Adrenal gland (tissue), 9 donors: ENCODE measurements at regions not wholly inside any gene's neighbourhood (a gene's known extent, or its start where the extent isn't known, plus 50 kb on each side); places are given as distances from the start of the nearest gene placed in this dataset.

Experiments used
- DNase-seq, 7 donors: peaks; one replicate each; pipeline ENCODE4 v3.0.0-alpha.2; 2019 to 2020
- H3K27ac ChIP-seq, 5 donors: fragments of 200-600 bp; sonication (generic) in 4 of 5; 1 replicate in 3 of 5; 2 replicates in 2 of 5; pipeline versions ENCODE4 v1.5.1 to v1.8.0; 2016 to 2020; ENCODE audit warnings: mild to moderate bottlenecking in 1 of 5
- H3K27me3 ChIP-seq: fragments of 200-600 bp; 2 replicates; pipeline ENCODE4 v1.8.0; 2021
- H3K36me3 ChIP-seq, 2 donors: fragments of 200-600 bp; replicated peaks in 1 of 2; 1 replicate in 1 of 2; 2 replicates in 1 of 2; pipeline versions ENCODE4 v1.5.1 to v1.8.0; 2018 to 2022
- H3K4me1 ChIP-seq, 2 donors: fragments of 200-600 bp; replicated peaks in 1 of 2; 1 replicate in 1 of 2; 2 replicates in 1 of 2; pipeline versions ENCODE4 v1.5.1 to v1.8.0; 2018 to 2021
- H3K4me3 ChIP-seq, 4 donors: fragments of 200-600 bp; sonication (generic) in 3 of 4; one replicate each; pipeline ENCODE4 v1.5.1; 2016 to 2018
- H3K9me3 ChIP-seq, 3 donors: fragments of 200-600 bp; sonication (generic) in 1 of 3; replicated peaks in 1 of 3; 1 replicate in 2 of 3; 2 replicates in 1 of 3; pipeline versions ENCODE4 v1.5.1 to v1.8.0; 2016 to 2021
- POLR2A ChIP-seq, 2 donors: fragments of 450-650 bp; IDR thresholded peaks; one replicate each; pipeline ENCODE4 v1.6.1; 2017; ENCODE audit warnings: antibody characterized with exemption in 2 of 2, mild to moderate bottlenecking in 2 of 2, moderate library complexity in 1 of 2
- WGBS, 4 donors: extraction: QIAGEN DNeasy Blood & Tissue Kit in 2 of 4; methylation state at CpG; one replicate each; pipeline versions ENCODE4 v1.1.5 to v1.1.7; 2013 to 2017; 5-methylcytosine and 5-hydroxymethylcytosine counted together
- intact Hi-C, 2 donors: fragments of 100-400 bp; cut with DNase I; formaldehyde crosslinking; loops; one replicate each; pipeline versions ENCODE4 v1.14.1 to v1.15.0; 2022 to 2023
- TF ChIP-seq, protein P1 (sequence below), 6 experiments: fragments of 450-650 bp in 4 of 6; fragments of 200-600 bp in 2 of 6; sonication (generic) in 1 of 6; IDR thresholded peaks; 1 replicate in 5 of 6; 2 replicates in 1 of 6; pipeline versions ENCODE4 v1.5.1 to v1.8.0; 2016 to 2021; ENCODE audit warnings: antibody characterized with exemption in 6 of 6, mild to moderate bottlenecking in 2 of 6, moderate library complexity in 1 of 6
- donor health status: healthy with polysubstance abuse.
- donor health status: Bipolar disorder and iron deficiency.
- donor health status: DM: yes; HTN: yes; CAD: no.
- donor health status: DM: no; HTN: no; CAD: no.
- donor health status: DM: no; HTN: no; CAD: no.

DNA sequence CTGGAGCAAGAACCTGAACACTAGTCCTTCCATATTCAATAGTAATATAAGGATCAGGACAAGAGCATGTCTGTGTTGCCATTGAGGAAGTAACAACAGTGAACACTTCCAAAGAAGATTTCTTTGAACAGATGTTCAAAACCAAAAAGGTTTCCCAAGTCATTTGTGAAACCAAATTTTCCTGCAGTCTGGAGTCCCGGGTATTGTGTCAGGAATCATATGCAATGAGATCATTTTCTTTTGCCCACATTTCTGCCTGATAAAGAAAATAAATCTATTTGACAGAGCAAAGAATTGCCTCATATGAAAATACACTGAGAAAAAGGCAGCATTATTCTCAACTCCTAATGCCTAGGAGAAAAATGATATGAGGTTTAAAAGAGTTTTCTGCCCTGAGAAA lies 151.7 kb downstream of the SNX18 start:
- Histone ChIP-seq H3K9me3 (no peaks in the 10 kb centered on the region), H3K4me3 (no peak overlapping the region), H3K27me3 (no peaks in the 10 kb centered on the region), H3K27ac (no peak overlapping the region), H3K4me1 (peaks cover 0 to 12% of the 10 kb centered on the region in 2 donors), H3K36me3 (no peaks in the 10 kb centered on the region)
- DNase-seq = no peak
- intact Hi-C loops = loop anchor here in 1 of 2 donors (10.0 kb wide), 1 partner anchor 154 kb away; the partner anchor contains the start of gene SNX18
- 19 to 28% (median 24%) methylated on average over 1 of the region's 1 CpG for WGBS, 4 donors
- TF ChIP-seq, protein P1, sequence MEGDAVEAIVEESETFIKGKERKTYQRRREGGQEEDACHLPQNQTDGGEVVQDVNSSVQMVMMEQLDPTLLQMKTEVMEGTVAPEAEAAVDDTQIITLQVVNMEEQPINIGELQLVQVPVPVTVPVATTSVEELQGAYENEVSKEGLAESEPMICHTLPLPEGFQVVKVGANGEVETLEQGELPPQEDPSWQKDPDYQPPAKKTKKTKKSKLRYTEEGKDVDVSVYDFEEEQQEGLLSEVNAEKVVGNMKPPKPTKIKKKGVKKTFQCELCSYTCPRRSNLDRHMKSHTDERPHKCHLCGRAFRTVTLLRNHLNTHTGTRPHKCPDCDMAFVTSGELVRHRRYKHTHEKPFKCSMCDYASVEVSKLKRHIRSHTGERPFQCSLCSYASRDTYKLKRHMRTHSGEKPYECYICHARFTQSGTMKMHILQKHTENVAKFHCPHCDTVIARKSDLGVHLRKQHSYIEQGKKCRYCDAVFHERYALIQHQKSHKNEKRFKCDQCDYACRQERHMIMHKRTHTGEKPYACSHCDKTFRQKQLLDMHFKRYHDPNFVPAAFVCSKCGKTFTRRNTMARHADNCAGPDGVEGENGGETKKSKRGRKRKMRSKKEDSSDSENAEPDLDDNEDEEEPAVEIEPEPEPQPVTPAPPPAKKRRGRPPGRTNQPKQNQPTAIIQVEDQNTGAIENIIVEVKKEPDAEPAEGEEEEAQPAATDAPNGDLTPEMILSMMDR (IDR thresholded peaks at IDR 0.05) = no peak
- no peak for TF ChIP-seq POLR2A (IDR thresholded peaks at IDR 0.05)

DNA sequence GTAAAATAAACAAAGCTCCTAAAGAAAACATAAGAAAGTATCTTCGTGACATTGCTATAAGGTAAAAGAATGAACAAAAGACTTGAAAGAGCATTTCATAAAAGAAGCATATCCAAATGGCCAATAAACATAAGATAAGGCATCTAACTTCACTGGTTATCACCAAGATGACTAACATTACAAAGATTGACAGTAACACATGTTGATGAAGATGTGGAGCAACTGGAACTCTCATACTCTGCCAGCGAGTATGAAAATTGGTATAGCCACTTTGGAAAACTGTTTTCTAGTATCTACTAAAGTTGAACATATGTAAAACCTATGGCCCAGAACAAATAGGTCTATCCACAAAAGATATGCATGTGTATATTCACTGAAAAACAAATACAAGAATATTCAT lies 150.5 kb downstream of the SNX18 start:
- Histone ChIP-seq H3K4me1 (peaks cover 0 to 16% of the 10 kb centered on the region in 2 donors), H3K36me3 (no peaks in the 10 kb centered on the region), H3K27ac (no peak overlapping the region), H3K27me3 (no peaks in the 10 kb centered on the region), H3K4me3 (no peak overlapping the region), H3K9me3 (no peaks in the 10 kb centered on the region)
- intact Hi-C loops = loop anchor here in 1 of 2 donors (10.0 kb wide), 1 partner anchor 153 kb away; the partner anchor contains the start of gene SNX18
- no peak for DNase-seq
- 89 to 100% (median 96%) methylated on average over 2 of the region's 2 CpGs for WGBS, 4 donors
- no peak for TF ChIP-seq POLR2A (IDR thresholded peaks at IDR 0.05)

DNA sequence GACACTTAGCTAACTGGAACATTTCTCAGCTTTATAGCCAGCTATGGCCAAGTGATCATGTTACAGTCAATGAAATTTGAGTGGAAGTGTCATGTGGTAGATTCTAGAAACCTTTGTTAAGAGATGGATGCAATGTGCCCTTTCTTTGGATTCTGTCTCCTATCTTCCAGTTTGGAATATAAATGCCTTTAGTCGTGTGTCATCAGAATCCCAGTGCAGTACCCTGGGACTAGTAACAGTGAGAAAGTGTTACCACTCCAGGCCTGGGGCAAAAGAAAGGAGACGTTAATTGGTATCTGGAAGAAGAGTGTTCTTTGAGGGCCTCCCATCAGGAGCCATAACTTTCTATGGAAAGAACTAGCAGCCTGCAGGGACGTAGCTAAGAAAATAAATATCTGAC lies 149.6 kb downstream of the SNX18 start:
- no peak for DNase-seq
- no peak for TF ChIP-seq POLR2A (IDR thresholded peaks at IDR 0.05)
- TF ChIP-seq, protein P1 (IDR thresholded peaks at IDR 0.05) = no peak
- 54 to 73% (median 67%) methylated on average over 3 of the region's 3 CpGs for WGBS, 4 donors
- intact Hi-C loops = loop anchor here in 1 of 2 donors (10.0 kb wide), 1 partner anchor 152 kb away; the partner anchor contains the start of gene SNX18
- no peak overlapping the region for H3K4me3 ChIP-seq
- no peaks in the 10 kb centered on the region for H3K9me3 ChIP-seq
- H3K27ac ChIP-seq = no peak overlapping the region
- H3K36me3 ChIP-seq = no peaks in the 10 kb centered on the region
- no peaks in the 10 kb centered on the region for H3K27me3 ChIP-seq
- H3K4me1 ChIP-seq = peaks cover 0 to 13% of the 10 kb centered on the region in 2 donors

DNA sequence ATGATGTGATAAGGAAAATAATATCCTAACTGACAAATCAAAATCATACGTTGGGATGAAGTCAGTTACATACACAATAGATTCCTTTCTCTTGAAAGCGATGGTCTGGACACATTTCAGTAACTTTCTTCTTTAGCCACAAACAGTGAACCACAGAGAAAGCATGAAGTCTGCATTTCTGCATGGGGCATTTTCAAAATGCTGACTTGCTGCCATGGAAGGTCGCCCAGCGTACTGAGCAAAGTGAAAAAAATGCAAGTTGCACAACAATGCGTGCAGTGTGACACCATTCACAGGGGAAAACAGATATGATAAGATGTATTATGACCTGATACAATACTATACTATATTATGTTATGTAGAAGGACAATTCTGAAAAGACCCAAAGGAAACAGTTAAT lies 146.3 kb downstream of the SNX18 start:
- H3K4me1 ChIP-seq = peaks cover 0 to 13% of the 10 kb centered on the region in 2 donors
- H3K4me3 ChIP-seq = no peak overlapping the region
- 19 to 31% (median 22%) methylated on average over 5 of the region's 5 CpGs for WGBS, 4 donors
- intact Hi-C loops = loop anchor here in 1 of 2 donors (10.0 kb wide), 1 partner anchor 149 kb away; the partner anchor contains the start of gene SNX18
- TF ChIP-seq, protein P1 (IDR thresholded peaks at IDR 0.05) = no peak
- TF ChIP-seq POLR2A (IDR thresholded peaks at IDR 0.05) = no peak
- no peaks in the 10 kb centered on the region for H3K27me3 ChIP-seq
- H3K36me3 ChIP-seq = no peaks in the 10 kb centered on the region
- no peaks in the 10 kb centered on the region for H3K9me3 ChIP-seq
- H3K27ac ChIP-seq = peak overlapping the region in 1 of 5 donors; percentile 50
- peak in 6 of 7 donors; percentile 56 to 76 (median 68) for DNase-seq

DNA sequence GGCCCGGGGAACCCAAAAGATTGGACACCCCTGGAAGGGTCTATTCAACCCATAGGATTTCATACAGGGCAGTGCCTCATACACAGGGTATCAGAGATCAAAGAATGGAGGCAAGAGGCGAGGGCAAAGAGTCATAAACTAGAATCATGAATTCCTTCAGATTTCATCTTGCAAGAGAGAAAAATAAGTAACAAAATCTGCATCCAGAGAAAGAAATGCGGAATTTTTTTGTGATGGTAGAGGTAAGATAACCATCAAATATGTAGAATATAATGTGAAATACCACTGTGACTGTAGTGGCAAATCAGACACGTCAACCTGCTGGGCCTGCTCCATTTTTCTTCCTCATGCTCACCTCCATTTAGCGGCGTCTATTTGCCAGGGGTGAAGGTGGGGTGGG lies 143.6 kb downstream of the SNX18 start:
- H3K4me3 ChIP-seq = no peak overlapping the region
- no peaks in the 10 kb centered on the region for H3K9me3 ChIP-seq
- intact Hi-C loops = loop anchor here in 1 of 2 donors (10.0 kb wide), 1 partner anchor 146 kb away; the partner anchor contains the start of gene SNX18
- WGBS, 4 donors = 90 to 96% (median 91%) methylated on average over 6 of the region's 6 CpGs
- TF ChIP-seq, protein P1 (IDR thresholded peaks at IDR 0.05) = no peak
- no peak for TF ChIP-seq POLR2A (IDR thresholded peaks at IDR 0.05)
- no peak overlapping the region for H3K27ac ChIP-seq
- peaks cover 0 to 13% of the 10 kb centered on the region in 2 donors for H3K4me1 ChIP-seq
- no peaks in the 10 kb centered on the region for H3K27me3 ChIP-seq
- no peak for DNase-seq
- no peaks in the 10 kb centered on the region for H3K36me3 ChIP-seq
